Neural cell (in vitro differentiated cells): ENCODE measurements at regions not wholly inside any gene's neighbourhood (a gene's known extent, or its start where the extent isn't known, plus 50 kb on each side); places are given as distances from the start of the nearest gene placed in this dataset.

Experiments
- H2AFZ ChIP-seq: fragments of 200-600, 300-800 bp; sonication (generic), shearing (Covaris generic); 2 replicates; pipeline ENCODE4 v1.6.0; 2014; ENCODE audit warnings: low read depth, mild to moderate bottlenecking, antibody characterized with exemption, low read length, moderate library complexity
- H3F3A ChIP-seq: fragments of 200-600 bp; shearing (Covaris generic); 2 replicates; pipeline ENCODE4 v1.6.1; 2016; ENCODE audit warnings: mild to moderate bottlenecking, moderate library complexity, mixed read lengths, antibody characterized with exemption, low read length; ENCODE audit not compliant: insufficient read depth, poor library complexity, severe bottlenecking
- H3K27ac ChIP-seq: fragments of 200-600, 300-800 bp; sonication (generic), shearing (Covaris generic); 2 replicates; pipeline ENCODE4 v1.5.1; 2014; ENCODE audit warnings: mild to moderate bottlenecking, low read length, moderate library complexity
- H3K27me3 ChIP-seq: fragments of 300-800, 200-600 bp; sonication (generic), shearing (Covaris generic); 2 replicates; pipeline ENCODE4 v1.6.0; 2014; ENCODE audit warnings: mild to moderate bottlenecking, low read depth, low read length, moderate library complexity; ENCODE audit not compliant: insufficient read depth
- H3K36me3 ChIP-seq: fragments of 300-800, 200-600 bp; sonication (generic), shearing (Covaris generic); 2 replicates; pipeline ENCODE4 v1.5.1; 2014; ENCODE audit warnings: mild to moderate bottlenecking, antibody characterized with exemption, low read length, moderate library complexity; ENCODE audit not compliant: insufficient read depth
- H3K4me2 ChIP-seq: fragments of 300-800, 200-600 bp; sonication (generic), shearing (Covaris generic); 2 replicates; pipeline ENCODE4 v1.6.0; 2014; ENCODE audit warnings: mild to moderate bottlenecking, low read length
- H3K4me3 ChIP-seq: fragments of 300-800, 200-600 bp; sonication (generic), shearing (Covaris generic); 2 replicates; pipeline ENCODE4 v1.5.1; 2014; ENCODE audit warnings: mild to moderate bottlenecking, low read length, moderate library complexity
- H3K79me2 ChIP-seq: fragments of 200-600 bp; shearing (Covaris generic); replicated peaks from 2 replicates; pipeline ENCODE4 v1.6.0; 2014; ENCODE audit warnings: mild to moderate bottlenecking, low read length, moderate library complexity; ENCODE audit not compliant: insufficient read depth
- H3K9ac ChIP-seq: fragments of 300-800, 200-600 bp; sonication (generic), shearing (Covaris generic); 2 replicates; pipeline ENCODE4 v1.6.1; 2016; ENCODE audit warnings: mild to moderate bottlenecking, low read length, mixed read lengths
- H3K9me2 ChIP-seq: fragments of 200-600 bp; shearing (Covaris generic); 2 replicates; pipeline ENCODE4 v1.6.1; 2016; ENCODE audit warnings: mild to moderate bottlenecking, low read length, mixed read lengths; ENCODE audit not compliant: insufficient read depth
- H3K9me3 ChIP-seq: fragments of 200-600, 300-800 bp; sonication (generic), shearing (Covaris generic); 2 replicates; pipeline ENCODE4 v1.6.1; 2016; ENCODE audit warnings: mild to moderate bottlenecking, mixed run types, low read length, moderate library complexity, mixed read lengths
- H4K20me1 ChIP-seq: fragments of 200-600 bp; shearing (Covaris generic); 2 replicates; pipeline ENCODE4 v1.6.1; 2016; ENCODE audit warnings: mild to moderate bottlenecking, mixed run types; ENCODE audit not compliant: insufficient read depth
- EP300 ChIP-seq: fragments of 450-650 bp; conservative IDR thresholded peaks from 2 replicates; pipeline ENCODE4 v1.6.1; 2014; ENCODE audit warnings: antibody characterized with exemption, mild to moderate bottlenecking, moderate library complexity; ENCODE audit not compliant: poor library complexity, severe bottlenecking
- EZH2 ChIP-seq: fragments of 200-600, 300-800 bp; shearing (Covaris generic), sonication (generic); IDR thresholded peaks from 2 replicates; pipeline ENCODE4 v1.6.1; 2014; ENCODE audit warnings: antibody characterized with exemption, low read length, borderline replicate concordance, mild to moderate bottlenecking; ENCODE audit not compliant: insufficient read depth, poor library complexity, severe bottlenecking
- MXI1 ChIP-seq: fragments of 450-650 bp; conservative IDR thresholded peaks from 2 replicates; pipeline ENCODE4 v1.6.1; 2014; ENCODE audit warnings: antibody characterized with exemption, mild to moderate bottlenecking; ENCODE audit not compliant: poor library complexity, severe bottlenecking
- POLR2AphosphoS5 ChIP-seq: IDR thresholded peaks from 2 replicates; pipeline ENCODE4 v1.6.1; 2012
- RAD21 ChIP-seq: fragments of 450-650 bp; conservative IDR thresholded peaks from 2 replicates; pipeline ENCODE4 v1.6.1; 2014; ENCODE audit warnings: antibody characterized with exemption, mild to moderate bottlenecking, moderate library complexity
- SMC3 ChIP-seq: fragments of 450-650 bp; conservative IDR thresholded peaks from 2 replicates; pipeline ENCODE4 v1.6.1; 2014; ENCODE audit warnings: antibody characterized with exemption, mild to moderate bottlenecking, moderate library complexity; ENCODE audit not compliant: poor library complexity
- TAF1 ChIP-seq: IDR thresholded peaks from 2 replicates; pipeline ENCODE4 v1.6.1; 2012; ENCODE audit warnings: low read depth
- TF ChIP-seq, protein P1 (sequence below): IDR thresholded peaks from 2 replicates; pipeline ENCODE4 v1.6.1; 2012; ENCODE audit warnings: borderline replicate concordance
- TF ChIP-seq, protein P2 (sequence below): fragments of 450-650 bp; IDR thresholded peaks from 2 replicates; pipeline ENCODE4 v1.5.1; 2014; ENCODE audit warnings: antibody characterized with exemption, mild to moderate bottlenecking, moderate library complexity; ENCODE audit not compliant: poor library complexity, severe bottlenecking

DNA sequence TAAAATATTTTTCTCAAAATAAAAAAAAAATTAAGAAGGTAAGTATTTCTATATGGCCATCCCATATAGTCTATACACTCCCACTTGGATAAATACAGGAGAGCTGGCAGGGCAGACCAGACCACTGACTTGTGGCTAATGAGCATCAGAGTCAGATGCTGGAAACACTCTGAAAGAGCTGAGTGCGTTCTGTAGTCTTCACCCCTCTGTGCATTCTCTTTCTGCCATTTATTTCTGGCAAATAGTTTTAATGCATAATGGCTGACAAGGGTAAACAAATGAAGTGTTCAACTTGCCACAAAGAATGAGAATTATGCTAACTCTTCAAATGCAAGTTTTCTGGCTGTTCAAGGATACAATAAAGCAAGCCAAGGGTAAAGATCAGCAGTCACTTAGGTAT, 191.7 kb downstream of the TTLL7 start:
- no peak overlapping the region for H3K4me3 ChIP-seq
- no peaks in the 10 kb centered on the region for H3K9me2 ChIP-seq
- H3K79me2 ChIP-seq = no peaks in the 10 kb centered on the region
- no peaks in the 10 kb centered on the region for H4K20me1 ChIP-seq
- H3K9ac ChIP-seq = no peak overlapping the region
- no peaks in the 10 kb centered on the region for H3F3A ChIP-seq
- TF ChIP-seq TAF1 (no peak), POLR2AphosphoS5 (no peak), MXI1 (no peak), EZH2 (no peak), RAD21 (no peak), SMC3 (no peak), EP300 (no peak)
- TF ChIP-seq, protein P1, sequence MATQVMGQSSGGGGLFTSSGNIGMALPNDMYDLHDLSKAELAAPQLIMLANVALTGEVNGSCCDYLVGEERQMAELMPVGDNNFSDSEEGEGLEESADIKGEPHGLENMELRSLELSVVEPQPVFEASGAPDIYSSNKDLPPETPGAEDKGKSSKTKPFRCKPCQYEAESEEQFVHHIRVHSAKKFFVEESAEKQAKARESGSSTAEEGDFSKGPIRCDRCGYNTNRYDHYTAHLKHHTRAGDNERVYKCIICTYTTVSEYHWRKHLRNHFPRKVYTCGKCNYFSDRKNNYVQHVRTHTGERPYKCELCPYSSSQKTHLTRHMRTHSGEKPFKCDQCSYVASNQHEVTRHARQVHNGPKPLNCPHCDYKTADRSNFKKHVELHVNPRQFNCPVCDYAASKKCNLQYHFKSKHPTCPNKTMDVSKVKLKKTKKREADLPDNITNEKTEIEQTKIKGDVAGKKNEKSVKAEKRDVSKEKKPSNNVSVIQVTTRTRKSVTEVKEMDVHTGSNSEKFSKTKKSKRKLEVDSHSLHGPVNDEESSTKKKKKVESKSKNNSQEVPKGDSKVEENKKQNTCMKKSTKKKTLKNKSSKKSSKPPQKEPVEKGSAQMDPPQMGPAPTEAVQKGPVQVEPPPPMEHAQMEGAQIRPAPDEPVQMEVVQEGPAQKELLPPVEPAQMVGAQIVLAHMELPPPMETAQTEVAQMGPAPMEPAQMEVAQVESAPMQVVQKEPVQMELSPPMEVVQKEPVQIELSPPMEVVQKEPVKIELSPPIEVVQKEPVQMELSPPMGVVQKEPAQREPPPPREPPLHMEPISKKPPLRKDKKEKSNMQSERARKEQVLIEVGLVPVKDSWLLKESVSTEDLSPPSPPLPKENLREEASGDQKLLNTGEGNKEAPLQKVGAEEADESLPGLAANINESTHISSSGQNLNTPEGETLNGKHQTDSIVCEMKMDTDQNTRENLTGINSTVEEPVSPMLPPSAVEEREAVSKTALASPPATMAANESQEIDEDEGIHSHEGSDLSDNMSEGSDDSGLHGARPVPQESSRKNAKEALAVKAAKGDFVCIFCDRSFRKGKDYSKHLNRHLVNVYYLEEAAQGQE = no peak
- TF ChIP-seq, protein P2, sequence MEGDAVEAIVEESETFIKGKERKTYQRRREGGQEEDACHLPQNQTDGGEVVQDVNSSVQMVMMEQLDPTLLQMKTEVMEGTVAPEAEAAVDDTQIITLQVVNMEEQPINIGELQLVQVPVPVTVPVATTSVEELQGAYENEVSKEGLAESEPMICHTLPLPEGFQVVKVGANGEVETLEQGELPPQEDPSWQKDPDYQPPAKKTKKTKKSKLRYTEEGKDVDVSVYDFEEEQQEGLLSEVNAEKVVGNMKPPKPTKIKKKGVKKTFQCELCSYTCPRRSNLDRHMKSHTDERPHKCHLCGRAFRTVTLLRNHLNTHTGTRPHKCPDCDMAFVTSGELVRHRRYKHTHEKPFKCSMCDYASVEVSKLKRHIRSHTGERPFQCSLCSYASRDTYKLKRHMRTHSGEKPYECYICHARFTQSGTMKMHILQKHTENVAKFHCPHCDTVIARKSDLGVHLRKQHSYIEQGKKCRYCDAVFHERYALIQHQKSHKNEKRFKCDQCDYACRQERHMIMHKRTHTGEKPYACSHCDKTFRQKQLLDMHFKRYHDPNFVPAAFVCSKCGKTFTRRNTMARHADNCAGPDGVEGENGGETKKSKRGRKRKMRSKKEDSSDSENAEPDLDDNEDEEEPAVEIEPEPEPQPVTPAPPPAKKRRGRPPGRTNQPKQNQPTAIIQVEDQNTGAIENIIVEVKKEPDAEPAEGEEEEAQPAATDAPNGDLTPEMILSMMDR = no peak
- H2AFZ ChIP-seq = no peak overlapping the region
- no peaks in the 10 kb centered on the region for H3K9me3 ChIP-seq
- no peak overlapping the region for H3K4me2 ChIP-seq
- no peaks in the 10 kb centered on the region for H3K27me3 ChIP-seq
- no peaks in the 10 kb centered on the region for H3K36me3 ChIP-seq
- no peak overlapping the region for H3K27ac ChIP-seq

DNA sequence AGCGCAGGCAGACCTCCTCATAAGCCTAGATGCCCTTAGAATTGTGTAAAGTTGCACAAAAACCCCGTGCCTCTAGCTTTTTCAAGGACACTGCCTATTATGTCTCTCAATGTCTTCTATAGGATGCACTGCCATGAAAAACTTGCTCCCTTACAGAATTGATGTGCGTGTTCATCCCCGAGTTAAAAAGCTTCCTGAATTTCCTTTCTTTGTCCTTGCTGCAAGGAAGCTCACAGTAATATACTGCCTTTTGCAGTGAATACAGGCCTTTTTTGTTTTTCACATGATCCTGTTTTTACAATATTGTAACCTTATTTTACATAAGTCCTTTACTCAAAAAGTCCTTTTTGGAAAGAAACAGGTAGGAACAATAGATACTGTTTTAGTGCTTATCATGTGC, 193.0 kb downstream of the TTLL7 start:
- Histone ChIP-seq H2AFZ (no peak overlapping the region), H3K27me3 (no peaks in the 10 kb centered on the region), H3K4me3 (no peak overlapping the region), H3K4me2 (no peak overlapping the region), H3K79me2 (no peaks in the 10 kb centered on the region), H4K20me1 (no peaks in the 10 kb centered on the region), H3K9ac (no peak overlapping the region), H3K27ac (no peak overlapping the region), H3K36me3 (no peaks in the 10 kb centered on the region), H3F3A (no peaks in the 10 kb centered on the region), H3K9me2 (no peaks in the 10 kb centered on the region), H3K9me3 (no peaks in the 10 kb centered on the region)
- TF ChIP-seq RAD21 (no peak), EZH2 (no peak), MXI1 (no peak), POLR2AphosphoS5 (no peak), EP300 (no peak), SMC3 (no peak), TAF1 (no peak)
- TF ChIP-seq, protein P2 = no peak
- TF ChIP-seq, protein P1 = no peak
